ENCODE measurements at regions not wholly inside any gene's neighbourhood (a gene's known extent, or its start where the extent isn't known, plus 50 kb on each side); places are given as distances from the start of the nearest gene placed in this dataset.

- intact Hi-C loops (cut with DNase I) = no loop called here
- H3K4me1 ChIP-seq = peaks cover 3% of the 10 kb centered on the region
- 89 to 95% (median 90%) methylated on average over 1 of the region's 1 CpG for WGBS, 3 donors
- no peak overlapping the region for H3K4me3 ChIP-seq
- H3K27me3 ChIP-seq (ENCODE audit: insufficient read depth in 3 of 3, low read length in 2 of 3) = no peaks in the 10 kb centered on the region
- no peaks in the 10 kb centered on the region for H3K36me3 ChIP-seq (ENCODE audit: insufficient read depth in 1 of 2, low read depth in 1 of 2)
- no peak overlapping the region for H3K27ac ChIP-seq
- no peak for ATAC-seq
- no peak for DNase-seq
- no peak for TF ChIP-seq CTCF (IDR thresholded peaks at IDR 0.05)
- no peaks in the 10 kb centered on the region for H3K9me3 ChIP-seq
Measured at GRCh38 chr10:31744025-31744424, 184.6 kb downstream of the ARHGAP12 start.

GRCh38 chr10:31742255-31742654 lies 186.4 kb downstream of the ARHGAP12 start:
- H3K27me3 ChIP-seq (ENCODE audit: insufficient read depth in 3 of 3, low read length in 2 of 3) = no peaks in the 10 kb centered on the region
- no peaks in the 10 kb centered on the region for H3K9me3 ChIP-seq
- no peak overlapping the region for H3K4me3 ChIP-seq
- no peak for DNase-seq
- no peak overlapping the region for H3K27ac ChIP-seq
- TF ChIP-seq CTCF (IDR thresholded peaks at IDR 0.05) = no peak
- 94 to 96% (median 95%) methylated on average over 1 of the region's 1 CpG for WGBS, 3 donors
- peaks cover 3% of the 10 kb centered on the region for H3K4me1 ChIP-seq
- intact Hi-C loops (cut with DNase I) = no loop called here
- ATAC-seq = no peak
- H3K36me3 ChIP-seq (ENCODE audit: insufficient read depth in 1 of 2, low read depth in 1 of 2) = no peaks in the 10 kb centered on the region

GRCh38 chr10:31741473-31741872 lies 187.2 kb downstream of the ARHGAP12 start:
- TF ChIP-seq CTCF (IDR thresholded peaks at IDR 0.05) = no peak
- intact Hi-C loops (cut with DNase I) = no loop called here
- no peak overlapping the region for H3K4me3 ChIP-seq
- no peak for DNase-seq
- no peak overlapping the region for H3K27ac ChIP-seq
- H3K36me3 ChIP-seq (ENCODE audit: insufficient read depth in 1 of 2, low read depth in 1 of 2) = no peaks in the 10 kb centered on the region
- ATAC-seq = no peak
- no peaks in the 10 kb centered on the region for H3K27me3 ChIP-seq (ENCODE audit: insufficient read depth in 3 of 3, low read length in 2 of 3)
- H3K9me3 ChIP-seq = no peaks in the 10 kb centered on the region
- H3K4me1 ChIP-seq = peaks cover 3% of the 10 kb centered on the region

GRCh38 chr10:31739711-31740110 lies 188.9 kb downstream of the ARHGAP12 start:
- Histone ChIP-seq H3K4me3 (no peak overlapping the region), H3K9me3 (no peaks in the 10 kb centered on the region), H3K4me1 (no peaks in the 10 kb centered on the region), H3K36me3 (ENCODE audit: insufficient read depth in 1 of 2, low read depth in 1 of 2) (no peaks in the 10 kb centered on the region), H3K27ac (no peak overlapping the region), H3K27me3 (ENCODE audit: insufficient read depth in 3 of 3, low read length in 2 of 3) (no peaks in the 10 kb centered on the region)
- no peak for TF ChIP-seq CTCF (IDR thresholded peaks at IDR 0.05)
- ATAC-seq (peak in 1 of 4 donors; percentile 40), DNase-seq (no peak)
- intact Hi-C loops (cut with DNase I) = no loop called here
- 67 to 77% (median 68%) methylated on average over 1 of the region's 1 CpG for whole genome bisulfite sequencing, 3 donors

GRCh38 chr10:31739146-31739545 lies 189.5 kb downstream of the ARHGAP12 start:
- no peaks in the 10 kb centered on the region for H3K9me3 ChIP-seq
- intact Hi-C loops (cut with DNase I) = no loop called here
- DNase-seq (no peak), ATAC-seq (no peak)
- no peak for TF ChIP-seq CTCF (IDR thresholded peaks at IDR 0.05)
- 75 to 91% (median 78%) methylated on average over 2 of the region's 2 CpGs for WGBS, 3 donors
- H3K27me3 ChIP-seq (ENCODE audit: insufficient read depth in 3 of 3, low read length in 2 of 3) = no peaks in the 10 kb centered on the region
- no peak overlapping the region for H3K4me3 ChIP-seq
- H3K36me3 ChIP-seq (ENCODE audit: insufficient read depth in 1 of 2, low read depth in 1 of 2) = no peaks in the 10 kb centered on the region
- H3K4me1 ChIP-seq = no peaks in the 10 kb centered on the region
- no peak overlapping the region for H3K27ac ChIP-seq

All from psoas muscle (tissue), 7 donors.